GM21576 (cell line): ENCODE measurements at regions not wholly inside any gene's neighbourhood (a gene's known extent, or its start where the extent isn't known, plus 50 kb on each side); places are given as distances from the start of the nearest gene placed in this dataset.
"Not testable (repeated sequence)": the region's sequence is repeated elsewhere in the genome, so short reads cannot be mapped to it uniquely, and the experiment has no call there.

ENCODE experiments used
- ATAC-seq: cut with Tn5 transposase; IDR thresholded peaks from one replicate; pipeline ENCODE4 v1.9.1; 2021; ENCODE audit warnings: mild to moderate bottlenecking, moderate library complexity; ENCODE audit not compliant: unreplicated experiment

GRCh38 chr21:22364163-22364562 lies 1366.0 kb downstream of the NCAM2 start:
- ATAC-seq = no peak

- no peak for ATAC-seq
Observed at GRCh38 chr21:22374218-22374969, 1376.2 kb downstream of the NCAM2 start.

GRCh38 chr21:22377795-22378194 lies 1379.6 kb downstream of the NCAM2 start:
- ATAC-seq = not testable (repeated sequence)

GRCh38 chr21:22393324-22393723 lies 1395.1 kb downstream of the NCAM2 start:
- ATAC-seq = no peak

- no peak for ATAC-seq
Observed at GRCh38 chr21:22395965-22396364, 1397.8 kb downstream of the NCAM2 start.

- no peak for ATAC-seq
Observed at GRCh38 chr21:22399681-22400514, 1401.7 kb downstream of the NCAM2 start.

GRCh38 chr21:22409571-22409970 lies 1411.4 kb downstream of the NCAM2 start:
- ATAC-seq = no peak

GRCh38 chr21:22416555-22416954 lies 1418.3 kb downstream of the NCAM2 start:
- ATAC-seq = no peak

- no peak for ATAC-seq
Observed at GRCh38 chr21:22421416-22422180, 1423.4 kb downstream of the NCAM2 start.

GRCh38 chr21:22438428-22439086 lies 1440.3 kb downstream of the NCAM2 start:
- no peak for ATAC-seq

- no peak for ATAC-seq
Observed at GRCh38 chr21:22444990-22445389, 1446.8 kb downstream of the NCAM2 start.

GRCh38 chr21:22450507-22450906 lies 1452.3 kb downstream of the NCAM2 start:
- ATAC-seq = no peak

- no peak for ATAC-seq
Observed at GRCh38 chr21:22456241-22456640, 1458.0 kb downstream of the NCAM2 start.

- ATAC-seq = no peak
Observed at GRCh38 chr21:22468893-22469292, 1470.7 kb downstream of the NCAM2 start.

GRCh38 chr21:22474403-22474802 lies 1476.2 kb downstream of the NCAM2 start:
- ATAC-seq = no peak

GRCh38 chr21:22476214-22476613 lies 1478.0 kb downstream of the NCAM2 start:
- no peak for ATAC-seq

GRCh38 chr21:22476726-22477646 lies 1478.8 kb downstream of the NCAM2 start:
- ATAC-seq = no peak

- no peak for ATAC-seq
Observed at GRCh38 chr21:22490049-22490448, 1491.8 kb downstream of the NCAM2 start.

- no peak for ATAC-seq
Observed at GRCh38 chr21:22516230-22516629, 1518.0 kb downstream of the NCAM2 start.

- no peak for ATAC-seq
Observed at GRCh38 chr21:22535630-22536029, 1537.4 kb downstream of the NCAM2 start.
